Retina (tissue), 1 donor: ENCODE measurements at regions not wholly inside any gene's neighbourhood (a gene's known extent, or its start where the extent isn't known, plus 50 kb on each side); places are given as distances from the start of the nearest gene placed in this dataset.

Experiments used
- DNase-seq: peaks from one replicate; pipeline ENCODE4 v3.0.0-alpha.2; 2016

GRCh38 chr22:44442186-44442815 is 55.7 kb downstream of the RTL6 start:
- no peak for DNase-seq

- DNase-seq: peak; percentile 11
These were observed 56.4 kb downstream of the RTL6 start for GRCh38 chr22:44441401-44442185.

GRCh38 chr22:44440224-44441160 is 57.5 kb downstream of the RTL6 start:
- peak; percentile 26 for DNase-seq

GRCh38 chr22:44439356-44440223 is 58.4 kb downstream of the RTL6 start:
- no peak for DNase-seq

- no peak for DNase-seq
These were observed 59.4 kb downstream of the RTL6 start for GRCh38 chr22:44438481-44439131.

- DNase-seq: no peak
These were observed 60.0 kb downstream of the RTL6 start for GRCh38 chr22:44438056-44438455.

GRCh38 chr22:44437216-44438055 is 60.6 kb downstream of the RTL6 start:
- DNase-seq: no peak

GRCh38 chr22:44436736-44437135 is 61.3 kb downstream of the RTL6 start:
- peak; percentile 8 for DNase-seq

- DNase-seq: no peak
These were observed 66.8 kb downstream of the RTL6 start for GRCh38 chr22:44431256-44431655.

- peak; percentile 4 for DNase-seq
These were observed 67.3 kb downstream of the RTL6 start for GRCh38 chr22:44430716-44431115.

- no peak for DNase-seq
These were observed 68.0 kb downstream of the RTL6 start for GRCh38 chr22:44429941-44430587.

GRCh38 chr22:44428941-44429830 is 68.8 kb downstream of the RTL6 start:
- DNase-seq: peak; percentile 5

- peak; percentile 60 for DNase-seq
These were observed 70.2 kb downstream of the RTL6 start for GRCh38 chr22:44427611-44428470.

- no peak for DNase-seq
These were observed 71.1 kb downstream of the RTL6 start for GRCh38 chr22:44426981-44427380.

GRCh38 chr22:44425694-44426045 is 72.4 kb downstream of the RTL6 start:
- no peak for DNase-seq

- no peak for DNase-seq
These were observed 73.0 kb downstream of the RTL6 start for GRCh38 chr22:44424867-44425693.

GRCh38 chr22:44424359-44424682 is 73.7 kb downstream of the RTL6 start:
- DNase-seq: no peak
